WI38 (cell line): ENCODE measurements at regions not wholly inside any gene's neighbourhood (a gene's known extent, or its start where the extent isn't known, plus 50 kb on each side); places are given as distances from the start of the nearest gene placed in this dataset.

Experiments used
- H3K4me3 ChIP-seq: 2 replicates; pipeline ENCODE4 v1.5.1; 2011; ENCODE audit warnings: low read depth, mild to moderate bottlenecking, control low read depth, low read length
- CTCF ChIP-seq: IDR thresholded peaks from 2 replicates; pipeline ENCODE4 v1.5.1; 2012; ENCODE audit warnings: low read depth, mild to moderate bottlenecking, control low read depth, low read length

GRCh38 chr2:226496273-226496550 is 303.4 kb downstream of the IRS1 start:
- no peak overlapping the region for H3K4me3 ChIP-seq
- no peak for TF ChIP-seq CTCF

GRCh38 chr2:226495466-226496272 is 304.0 kb downstream of the IRS1 start:
- no peak overlapping the region for H3K4me3 ChIP-seq
- no peak for TF ChIP-seq CTCF

GRCh38 chr2:226491112-226491511 is 308.5 kb downstream of the IRS1 start:
- no peak overlapping the region for H3K4me3 ChIP-seq
- no peak for TF ChIP-seq CTCF

- TF ChIP-seq CTCF, result no peak
- no peak overlapping the region for H3K4me3 ChIP-seq
These were observed 309.7 kb downstream of the IRS1 start for GRCh38 chr2:226489775-226490541.

GRCh38 chr2:226488034-226488433 is 311.6 kb downstream of the IRS1 start:
- no peak overlapping the region for H3K4me3 ChIP-seq
- no peak for TF ChIP-seq CTCF

GRCh38 chr2:226487573-226487972 is 312.0 kb downstream of the IRS1 start:
- no peak for TF ChIP-seq CTCF
- no peak overlapping the region for H3K4me3 ChIP-seq
